CD4-positive, alpha-beta memory T cell (primary cell): ENCODE measurements at regions not wholly inside any gene's neighbourhood (a gene's known extent, or its start where the extent isn't known, plus 50 kb on each side); places are given as distances from the start of the nearest gene placed in this dataset.

Experiments used
- CTCF ChIA-PET: fragments of 350-600 bp; sonication (Branson Sonifier 250); formaldehyde crosslinking; loops from one replicate; lab custom pipeline; 2021; ENCODE audit warnings: inconsistent platforms; ENCODE audit not compliant: partially characterized antibody; lab: Charles Lee
- POLR2A ChIA-PET: fragments of 350-600 bp; sonication (Branson Sonifier 250); formaldehyde crosslinking; loops from one replicate; lab custom pipeline; 2021; ENCODE audit not compliant: partially characterized antibody; lab: Charles Lee
- DNase-seq, 5 donors: peaks; one replicate each; pipeline versions ENCODE4 v3.0.0 to v3.0.0-alpha.2; 2020 to 2022; ENCODE audit warnings: mixed read lengths in 1 of 5
- H3K27ac ChIP-seq: one replicate; pipeline ENCODE4 v1.7.0; 2013; ENCODE audit warnings: low read depth, low read length
- H3K27me3 ChIP-seq: 2 replicates; pipeline ENCODE4 v1.7.0; 2013; ENCODE audit warnings: mild to moderate bottlenecking, low read length, moderate library complexity; ENCODE audit not compliant: insufficient read depth
- H3K36me3 ChIP-seq: 2 replicates; pipeline ENCODE4 v1.7.0; 2013; ENCODE audit warnings: mild to moderate bottlenecking, low read length, moderate library complexity; ENCODE audit not compliant: insufficient read depth
- H3K4me1 ChIP-seq: 2 replicates; pipeline ENCODE4 v1.7.0; 2013; ENCODE audit warnings: mild to moderate bottlenecking, low read length, moderate library complexity; ENCODE audit not compliant: insufficient read depth
- H3K4me3 ChIP-seq, 2 donors: one replicate each; pipeline ENCODE4 v1.7.0; 2013; ENCODE audit warnings: low read length in 2 of 2, mild to moderate bottlenecking in 1 of 2
- H3K9me3 ChIP-seq, 2 donors: one replicate each; pipeline ENCODE4 v1.7.0; 2013; ENCODE audit warnings: low read length in 2 of 2, control low read depth in 1 of 2; ENCODE audit not compliant: control insufficient read depth in 1 of 2
- H3K27ac Mint-ChIP-seq, 7 donors: one replicate each; pipeline ENCODE4 v1.8.0; 2020 to 2021; ENCODE audit warnings: mixed read lengths in 7 of 7, mild to moderate bottlenecking in 6 of 7, inconsistent platforms in 3 of 7, moderate library complexity in 3 of 7
- H3K27me3 Mint-ChIP-seq, 2 donors: one replicate each; pipeline ENCODE4 v1.8.0; 2020 to 2021; ENCODE audit warnings: mixed read lengths in 2 of 2
- H3K36me3 Mint-ChIP-seq, 2 donors: one replicate each; pipeline ENCODE4 v1.8.0; 2020 to 2021; ENCODE audit warnings: mixed read lengths in 2 of 2, inconsistent platforms in 1 of 2, mild to moderate bottlenecking in 1 of 2
- H3K4me1 Mint-ChIP-seq, 4 donors: one replicate each; pipeline ENCODE4 v1.8.0; 2020 to 2021; ENCODE audit warnings: mixed read lengths in 4 of 4, mild to moderate bottlenecking in 1 of 4
- H3K4me3 Mint-ChIP-seq, 8 donors: one replicate each; pipeline ENCODE4 v1.8.0; 2020 to 2021; ENCODE audit warnings: mixed read lengths in 8 of 8, mild to moderate bottlenecking in 7 of 8, moderate library complexity in 6 of 8, inconsistent platforms in 3 of 8
- H3K9me3 Mint-ChIP-seq, 8 donors: one replicate each; pipeline ENCODE4 v1.8.0; 2020 to 2021; ENCODE audit warnings: mixed read lengths in 8 of 8, mild to moderate bottlenecking in 5 of 8, inconsistent platforms in 3 of 8, moderate library complexity in 1 of 8
- intact Hi-C: fragments of 100-400 bp; cut with micrococcal nuclease; formaldehyde crosslinking; loops from one replicate; pipeline ENCODE4 v1.15.1; 2023

DNA sequence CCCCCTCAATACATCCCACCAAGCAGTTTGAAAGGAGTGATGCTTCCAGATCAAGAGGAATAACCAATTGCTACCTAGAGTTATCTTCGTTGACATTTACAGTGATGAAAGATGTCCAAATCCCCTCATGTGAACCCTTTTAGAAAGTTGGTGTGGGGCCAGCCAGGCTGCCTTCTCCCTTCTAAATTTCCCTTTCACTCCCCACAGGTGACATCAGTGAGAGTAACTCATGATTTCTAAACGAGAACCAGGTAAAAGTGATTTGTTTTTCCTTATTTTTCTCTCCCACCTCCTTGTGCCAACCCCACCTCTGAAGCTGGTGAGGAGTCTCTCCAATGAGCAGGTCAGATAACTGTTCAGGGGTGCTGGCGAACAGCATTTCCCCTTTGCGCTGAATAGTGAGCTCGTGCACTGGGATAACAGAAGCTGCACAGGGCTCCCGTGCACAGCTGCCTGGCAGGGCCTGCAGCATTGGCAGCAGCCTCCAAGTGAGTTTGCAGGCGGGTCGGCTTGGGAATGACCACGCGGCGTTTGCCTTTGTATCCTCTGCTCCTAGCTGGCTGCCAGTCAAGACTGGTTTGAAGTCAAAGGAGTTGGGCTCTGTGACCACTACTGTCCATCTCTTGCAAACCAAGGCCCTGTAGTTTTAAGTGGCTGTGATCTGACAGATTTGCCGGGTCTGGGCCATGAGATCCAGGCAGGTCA, 70.2 kb upstream of the CORO2B start:
- Mint-ChIP-seq H3K36me3 (no peaks in the 10 kb centered on the region), H3K27ac (no peak overlapping the region), H3K27me3 (peaks cover 13 to 19% of the 10 kb centered on the region in 2 donors), H3K9me3 (peaks cover 0 to 12% (median 6%) of the 10 kb centered on the region in 8 donors), H3K4me3 (no peak overlapping the region), H3K4me1 (peaks cover 0 to 7% (median 5%) of the 10 kb centered on the region in 4 donors)
- Histone ChIP-seq H3K27ac (no peak overlapping the region), H3K36me3 (no peaks in the 10 kb centered on the region), H3K4me1 (no peaks in the 10 kb centered on the region), H3K9me3 (no peaks in the 10 kb centered on the region), H3K27me3 (no peaks in the 10 kb centered on the region), H3K4me3 (no peak overlapping the region)
- no peak for DNase-seq
- ChIA-PET CTCF (no interaction called here), POLR2A (no interaction called here)
- intact Hi-C loops = no loop called here

DNA sequence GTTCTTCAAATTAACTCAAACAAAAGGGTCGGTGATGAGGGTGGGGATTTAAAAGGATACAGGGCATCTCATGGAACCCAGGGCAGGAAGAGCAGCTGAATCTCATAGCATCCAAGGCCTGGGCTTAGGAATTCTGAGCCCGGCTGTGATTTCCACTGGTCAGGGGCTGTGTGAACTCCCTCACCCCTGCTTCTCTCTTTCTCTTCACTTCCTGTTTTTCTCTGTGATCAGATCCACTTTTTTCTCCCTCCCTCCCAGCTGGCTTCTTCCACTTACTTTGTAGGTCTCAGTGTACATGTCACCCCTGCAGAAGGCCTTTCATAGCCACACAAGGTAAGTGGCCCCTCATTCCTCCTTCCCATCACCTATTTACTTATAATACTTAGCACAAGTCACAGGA, 68.2 kb upstream of the CORO2B start:
- no peaks in the 10 kb centered on the region for H3K27me3 ChIP-seq
- ChIA-PET CTCF (no interaction called here), POLR2A (no interaction called here)
- no peak overlapping the region for H3K4me3 ChIP-seq
- H3K4me1 Mint-ChIP-seq = no peaks in the 10 kb centered on the region
- no peaks in the 10 kb centered on the region for H3K9me3 ChIP-seq
- H3K27ac Mint-ChIP-seq = no peak overlapping the region
- no peaks in the 10 kb centered on the region for H3K36me3 Mint-ChIP-seq
- no peak for DNase-seq
- no peaks in the 10 kb centered on the region for H3K4me1 ChIP-seq
- H3K36me3 ChIP-seq = no peaks in the 10 kb centered on the region
- H3K27ac ChIP-seq = no peak overlapping the region
- peaks cover 0 to 16% (median 7%) of the 10 kb centered on the region in 8 donors for H3K9me3 Mint-ChIP-seq
- intact Hi-C loops = no loop called here
- peaks cover 12 to 23% of the 10 kb centered on the region in 2 donors for H3K27me3 Mint-ChIP-seq
- no peak overlapping the region for H3K4me3 Mint-ChIP-seq

DNA sequence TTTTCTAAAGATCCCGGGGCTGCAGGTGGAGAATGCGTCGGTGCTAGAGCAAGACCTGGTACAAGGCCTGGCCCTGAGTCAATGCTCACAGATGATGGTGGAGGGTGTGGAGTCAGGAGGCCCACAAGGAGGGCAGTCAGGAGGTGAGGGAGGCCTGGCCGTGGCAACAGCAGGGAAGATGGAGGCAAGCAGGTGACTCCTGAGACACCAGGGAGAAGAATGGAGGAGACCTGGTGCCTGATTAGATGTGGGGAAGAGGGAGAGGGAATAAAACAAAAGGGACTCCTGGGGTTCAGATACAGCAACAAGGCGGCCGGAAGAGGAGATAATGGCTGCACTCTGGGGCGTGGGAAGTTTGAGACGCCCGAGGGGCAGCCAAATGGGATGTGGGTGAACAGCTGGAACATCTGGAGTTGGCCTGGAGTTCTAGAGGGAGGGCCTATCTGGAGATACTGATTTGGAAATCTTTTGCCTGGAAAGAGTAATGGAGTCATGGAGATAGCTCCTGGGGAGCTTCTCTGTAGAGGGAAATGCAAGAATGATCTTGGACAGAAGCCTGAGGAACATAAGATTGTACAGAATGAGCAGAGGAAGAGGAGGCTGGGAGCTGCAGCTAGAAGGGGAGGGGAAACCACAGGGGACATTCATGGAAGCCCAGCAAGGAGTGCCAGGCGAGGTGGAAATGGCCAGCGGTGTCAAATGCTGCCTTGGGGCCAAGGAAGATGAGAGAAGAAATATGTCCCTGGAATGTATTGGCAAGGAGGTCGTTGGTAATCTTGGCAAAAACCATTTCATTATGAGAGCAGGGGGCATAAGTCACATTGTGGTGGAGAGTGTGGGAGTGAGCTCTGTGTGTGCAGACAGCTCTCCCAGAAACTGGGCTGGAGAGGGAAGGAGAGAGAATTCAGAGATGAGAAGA, 67.5 kb upstream of the CORO2B start:
- Mint-ChIP-seq H3K27ac (no peak overlapping the region), H3K27me3 (peaks cover 15 to 17% of the 10 kb centered on the region in 2 donors), H3K4me1 (no peaks in the 10 kb centered on the region), H3K36me3 (no peaks in the 10 kb centered on the region), H3K4me3 (peak overlapping the region in 1 of 8 donors; percentile 4), H3K9me3 (peaks cover 0 to 16% (median 7%) of the 10 kb centered on the region in 8 donors)
- ChIA-PET CTCF (no interaction called here), POLR2A (no interaction called here)
- intact Hi-C loops = no loop called here
- no peak for DNase-seq
- Histone ChIP-seq H3K27me3 (no peaks in the 10 kb centered on the region), H3K4me1 (no peaks in the 10 kb centered on the region), H3K4me3 (no peak overlapping the region), H3K27ac (no peak overlapping the region), H3K9me3 (no peaks in the 10 kb centered on the region), H3K36me3 (no peaks in the 10 kb centered on the region)

DNA sequence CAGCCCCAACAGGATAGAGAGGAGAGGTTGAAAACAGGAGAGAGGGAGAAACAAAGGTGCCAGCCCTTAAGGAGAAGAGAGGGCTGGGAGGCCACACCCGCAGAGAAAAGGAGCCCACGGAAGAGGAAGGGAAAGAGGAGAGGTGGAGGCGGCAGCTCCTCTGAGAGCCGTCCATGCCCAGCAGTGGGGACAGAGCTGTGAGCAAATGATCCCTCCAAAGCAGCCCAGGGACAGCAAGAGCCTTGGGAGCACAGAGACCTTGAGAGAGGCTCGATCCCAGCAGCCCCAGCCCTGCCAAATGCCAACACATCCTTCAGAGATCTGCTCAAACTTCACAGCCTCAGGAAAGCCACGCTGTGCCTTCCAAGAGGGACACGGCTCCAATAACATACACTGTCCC, 66.7 kb upstream of the CORO2B start:
- H3K4me1 Mint-ChIP-seq = no peaks in the 10 kb centered on the region
- H3K27ac ChIP-seq = no peak overlapping the region
- H3K4me3 Mint-ChIP-seq = no peak overlapping the region
- H3K9me3 Mint-ChIP-seq = peaks cover 0 to 16% (median 7%) of the 10 kb centered on the region in 8 donors
- POLR2A ChIA-PET = no interaction called here
- no peak overlapping the region for H3K4me3 ChIP-seq
- H3K36me3 Mint-ChIP-seq = no peaks in the 10 kb centered on the region
- no peaks in the 10 kb centered on the region for H3K9me3 ChIP-seq
- H3K27ac Mint-ChIP-seq = no peak overlapping the region
- H3K4me1 ChIP-seq = no peaks in the 10 kb centered on the region
- no peak for DNase-seq
- CTCF ChIA-PET = no interaction called here
- no peaks in the 10 kb centered on the region for H3K27me3 ChIP-seq
- no peaks in the 10 kb centered on the region for H3K36me3 ChIP-seq
- H3K27me3 Mint-ChIP-seq = peaks cover 12 to 17% of the 10 kb centered on the region in 2 donors
- intact Hi-C loops = no loop called here

DNA sequence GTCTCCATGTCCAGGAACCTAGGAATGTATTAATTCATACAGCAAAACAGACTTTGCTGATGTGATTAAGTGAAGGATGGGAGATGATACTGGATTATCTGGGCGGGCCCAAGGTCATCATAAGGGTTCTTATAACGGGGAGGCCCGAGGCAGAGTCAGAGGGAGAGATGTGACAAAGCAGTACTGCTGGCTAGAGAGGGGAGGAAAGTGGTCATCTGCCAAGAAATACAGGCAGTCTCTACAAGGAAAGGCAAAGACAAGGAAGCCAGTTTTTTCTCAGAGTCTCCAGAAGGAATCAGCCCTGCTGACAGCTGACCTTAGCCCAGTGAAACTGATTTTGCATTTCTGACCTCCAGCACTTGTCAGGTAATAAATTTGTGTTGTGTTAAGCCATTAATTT, 66.2 kb upstream of the CORO2B start:
- Histone ChIP-seq H3K9me3 (no peaks in the 10 kb centered on the region), H3K36me3 (no peaks in the 10 kb centered on the region), H3K4me3 (no peak overlapping the region), H3K4me1 (no peaks in the 10 kb centered on the region), H3K27ac (no peak overlapping the region), H3K27me3 (no peaks in the 10 kb centered on the region)
- H3K36me3 Mint-ChIP-seq = no peaks in the 10 kb centered on the region
- peaks cover 0 to 16% (median 7%) of the 10 kb centered on the region in 8 donors for H3K9me3 Mint-ChIP-seq
- CTCF ChIA-PET = no interaction called here
- intact Hi-C loops = no loop called here
- no peak overlapping the region for H3K27ac Mint-ChIP-seq
- DNase-seq = no peak
- no peak overlapping the region for H3K4me3 Mint-ChIP-seq
- POLR2A ChIA-PET = no interaction called here
- peaks cover 14 to 17% of the 10 kb centered on the region in 2 donors for H3K27me3 Mint-ChIP-seq
- H3K4me1 Mint-ChIP-seq = no peaks in the 10 kb centered on the region

DNA sequence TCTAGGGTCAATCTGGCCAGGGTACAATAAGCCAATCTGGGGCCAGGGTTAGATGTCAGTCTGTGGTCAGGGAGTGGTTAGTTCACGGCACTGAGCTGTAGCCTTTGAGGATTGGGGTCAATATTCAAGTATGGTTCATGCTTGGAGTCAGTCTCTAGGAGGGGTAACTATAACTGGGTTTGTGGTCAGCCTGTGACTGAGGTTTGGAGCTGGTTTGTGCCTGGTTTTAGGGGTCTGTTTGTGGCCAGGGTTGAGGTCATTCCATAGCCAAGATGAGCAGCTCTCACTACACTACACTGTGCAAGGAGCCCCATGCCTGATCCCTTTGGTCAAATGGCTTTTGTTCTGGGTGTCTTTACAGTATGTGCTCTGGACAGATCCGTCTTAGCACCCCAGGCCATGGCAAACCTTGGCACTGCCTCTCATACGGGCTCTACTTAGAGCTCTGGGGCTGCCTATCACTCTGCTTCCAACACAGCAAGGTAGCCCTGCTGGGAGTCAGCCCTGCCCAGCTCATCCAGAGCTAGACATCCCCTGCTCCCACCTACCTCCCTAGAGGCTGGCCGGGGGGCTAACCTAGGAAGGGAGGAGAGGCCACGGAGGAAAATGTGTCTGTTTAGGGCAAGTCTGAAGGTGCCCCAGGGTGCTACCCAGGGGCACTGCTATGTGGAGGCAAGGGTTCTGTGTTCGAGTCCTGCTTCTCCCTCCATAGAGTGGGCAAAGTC, 63.3 kb upstream of the CORO2B start:
- peaks cover 9 to 12% of the 10 kb centered on the region in 2 donors for H3K27me3 Mint-ChIP-seq
- H3K4me3 ChIP-seq = no peak overlapping the region
- POLR2A ChIA-PET = no interaction called here
- CTCF ChIA-PET = no interaction called here
- no peaks in the 10 kb centered on the region for H3K36me3 Mint-ChIP-seq
- no peaks in the 10 kb centered on the region for H3K4me1 ChIP-seq
- no peak for DNase-seq
- intact Hi-C loops = no loop called here
- no peak overlapping the region for H3K4me3 Mint-ChIP-seq
- H3K27me3 ChIP-seq = no peaks in the 10 kb centered on the region
- H3K27ac ChIP-seq = no peak overlapping the region
- H3K4me1 Mint-ChIP-seq = no peaks in the 10 kb centered on the region
- no peaks in the 10 kb centered on the region for H3K9me3 ChIP-seq
- no peak overlapping the region for H3K27ac Mint-ChIP-seq
- no peaks in the 10 kb centered on the region for H3K36me3 ChIP-seq
- peaks cover 0 to 16% (median 7%) of the 10 kb centered on the region in 8 donors for H3K9me3 Mint-ChIP-seq

DNA sequence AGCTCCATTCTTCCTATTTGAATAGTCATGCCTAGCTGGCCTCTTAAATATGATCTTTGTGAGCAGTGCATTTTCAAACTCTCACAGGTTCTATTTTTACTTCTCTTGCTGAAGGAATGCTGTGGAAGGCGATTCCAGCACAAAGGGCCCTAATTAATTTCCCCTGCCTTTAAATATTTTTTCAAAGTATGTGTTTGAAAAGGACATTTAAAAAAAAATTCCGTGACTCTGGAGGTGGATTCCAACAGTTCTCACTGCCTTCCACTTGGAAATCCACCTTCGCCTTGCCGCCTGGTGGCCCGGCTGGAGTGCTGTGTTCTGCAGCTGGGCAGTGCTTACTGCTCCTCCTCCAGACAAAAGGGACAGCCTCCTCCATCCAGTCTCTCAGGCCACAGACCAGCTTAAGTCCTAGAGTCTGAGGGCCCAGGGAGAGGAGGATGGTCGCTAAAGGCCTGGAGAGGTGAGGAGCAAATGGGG, 61.5 kb upstream of the CORO2B start:
- no peak overlapping the region for H3K4me3 ChIP-seq
- H3K27ac ChIP-seq = no peak overlapping the region
- no peak for DNase-seq
- CTCF ChIA-PET = no interaction called here
- no peaks in the 10 kb centered on the region for H3K4me1 Mint-ChIP-seq
- peaks cover 0 to 9% (median 7%) of the 10 kb centered on the region in 8 donors for H3K9me3 Mint-ChIP-seq
- peaks cover 6 to 8% of the 10 kb centered on the region in 2 donors for H3K27me3 Mint-ChIP-seq
- no peaks in the 10 kb centered on the region for H3K27me3 ChIP-seq
- no peaks in the 10 kb centered on the region for H3K36me3 Mint-ChIP-seq
- intact Hi-C loops = no loop called here
- no peaks in the 10 kb centered on the region for H3K9me3 ChIP-seq
- no peak overlapping the region for H3K4me3 Mint-ChIP-seq
- no peaks in the 10 kb centered on the region for H3K36me3 ChIP-seq
- H3K27ac Mint-ChIP-seq = no peak overlapping the region
- POLR2A ChIA-PET = no interaction called here
- no peaks in the 10 kb centered on the region for H3K4me1 ChIP-seq
